ENCODE measurements at regions not wholly inside any gene's neighbourhood (a gene's known extent, or its start where the extent isn't known, plus 50 kb on each side); places are given as distances from the start of the nearest gene placed in this dataset.

DNA sequence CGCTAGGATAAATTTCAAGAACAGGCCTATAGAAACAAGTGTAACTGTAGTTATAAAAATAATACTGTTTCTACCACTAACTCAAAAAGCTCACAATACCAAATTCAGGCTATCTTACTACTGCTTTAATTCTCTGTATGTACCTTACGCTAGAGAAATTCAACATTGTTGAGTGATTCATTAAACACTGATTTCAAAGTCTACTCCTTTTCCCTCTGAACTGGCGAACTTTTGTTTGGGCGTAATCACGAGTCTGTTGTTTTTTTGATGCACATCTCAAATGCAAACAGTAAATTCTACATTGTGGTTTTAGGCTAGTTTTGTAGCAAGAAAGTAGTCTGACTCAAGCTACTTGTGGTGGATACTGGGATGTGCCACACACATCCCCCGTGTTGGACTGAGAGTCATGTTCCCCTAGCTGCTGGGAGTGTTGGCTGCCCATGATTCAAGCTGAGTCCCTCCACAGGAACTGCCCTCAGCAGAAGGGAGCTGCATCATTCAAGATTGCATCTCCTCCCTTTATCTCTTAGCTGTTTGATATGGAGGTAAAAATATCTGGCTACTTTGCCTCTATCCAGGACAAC lies 406.1 kb downstream of the RAPGEF2 start:
- H3K4me3 ChIP-seq (ENCODE audit: low read depth, low read length), result no peak overlapping the region
- TF ChIP-seq, protein P1, sequence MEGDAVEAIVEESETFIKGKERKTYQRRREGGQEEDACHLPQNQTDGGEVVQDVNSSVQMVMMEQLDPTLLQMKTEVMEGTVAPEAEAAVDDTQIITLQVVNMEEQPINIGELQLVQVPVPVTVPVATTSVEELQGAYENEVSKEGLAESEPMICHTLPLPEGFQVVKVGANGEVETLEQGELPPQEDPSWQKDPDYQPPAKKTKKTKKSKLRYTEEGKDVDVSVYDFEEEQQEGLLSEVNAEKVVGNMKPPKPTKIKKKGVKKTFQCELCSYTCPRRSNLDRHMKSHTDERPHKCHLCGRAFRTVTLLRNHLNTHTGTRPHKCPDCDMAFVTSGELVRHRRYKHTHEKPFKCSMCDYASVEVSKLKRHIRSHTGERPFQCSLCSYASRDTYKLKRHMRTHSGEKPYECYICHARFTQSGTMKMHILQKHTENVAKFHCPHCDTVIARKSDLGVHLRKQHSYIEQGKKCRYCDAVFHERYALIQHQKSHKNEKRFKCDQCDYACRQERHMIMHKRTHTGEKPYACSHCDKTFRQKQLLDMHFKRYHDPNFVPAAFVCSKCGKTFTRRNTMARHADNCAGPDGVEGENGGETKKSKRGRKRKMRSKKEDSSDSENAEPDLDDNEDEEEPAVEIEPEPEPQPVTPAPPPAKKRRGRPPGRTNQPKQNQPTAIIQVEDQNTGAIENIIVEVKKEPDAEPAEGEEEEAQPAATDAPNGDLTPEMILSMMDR (IDR thresholded peaks at IDR 0.05; ENCODE audit: low read depth, low read length), result no peak

GRCh38 chr4:159512348-159512747 lies 409.5 kb downstream of the RAPGEF2 start:
- TF ChIP-seq, protein P1 (IDR thresholded peaks at IDR 0.05; ENCODE audit: low read depth, low read length), result no peak
- H3K4me3 ChIP-seq (ENCODE audit: low read depth, low read length), result no peak overlapping the region

DNA sequence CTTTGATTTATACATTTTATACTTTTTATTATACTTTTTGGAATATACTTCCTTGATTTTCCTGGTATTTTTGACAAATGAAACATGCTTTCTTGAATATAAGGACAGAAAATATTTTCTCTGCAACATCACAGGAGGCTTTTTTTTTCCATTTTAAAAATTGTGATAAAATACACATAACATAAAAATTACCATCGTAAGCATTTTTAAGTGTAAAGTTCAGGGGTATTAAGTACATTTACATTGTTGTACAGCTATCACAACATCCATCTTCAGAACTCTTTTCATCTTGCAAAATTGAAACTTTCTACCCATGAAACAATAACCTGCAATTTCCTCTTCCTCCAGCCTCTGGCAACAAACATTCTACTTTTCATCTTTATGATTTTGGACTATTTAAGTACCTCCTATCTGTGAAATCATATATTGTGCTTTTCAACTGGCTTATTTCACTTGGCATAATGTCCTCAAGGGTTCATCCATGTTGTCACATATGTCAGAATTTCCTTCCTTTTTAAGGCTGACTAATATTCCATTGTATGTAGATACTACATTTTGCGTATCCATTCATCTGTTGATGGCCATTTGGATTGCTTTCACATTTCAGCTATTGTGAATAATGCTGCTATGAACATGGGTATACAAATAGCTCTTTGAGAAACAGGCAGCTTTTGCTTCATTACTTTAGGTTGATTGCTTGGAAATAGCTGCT lies 412.6 kb downstream of the RAPGEF2 start:
- H3K4me3 ChIP-seq (ENCODE audit: low read depth, low read length), result no peak overlapping the region
- TF ChIP-seq, protein P1 (IDR thresholded peaks at IDR 0.05; ENCODE audit: low read depth, low read length), result no peak

DNA sequence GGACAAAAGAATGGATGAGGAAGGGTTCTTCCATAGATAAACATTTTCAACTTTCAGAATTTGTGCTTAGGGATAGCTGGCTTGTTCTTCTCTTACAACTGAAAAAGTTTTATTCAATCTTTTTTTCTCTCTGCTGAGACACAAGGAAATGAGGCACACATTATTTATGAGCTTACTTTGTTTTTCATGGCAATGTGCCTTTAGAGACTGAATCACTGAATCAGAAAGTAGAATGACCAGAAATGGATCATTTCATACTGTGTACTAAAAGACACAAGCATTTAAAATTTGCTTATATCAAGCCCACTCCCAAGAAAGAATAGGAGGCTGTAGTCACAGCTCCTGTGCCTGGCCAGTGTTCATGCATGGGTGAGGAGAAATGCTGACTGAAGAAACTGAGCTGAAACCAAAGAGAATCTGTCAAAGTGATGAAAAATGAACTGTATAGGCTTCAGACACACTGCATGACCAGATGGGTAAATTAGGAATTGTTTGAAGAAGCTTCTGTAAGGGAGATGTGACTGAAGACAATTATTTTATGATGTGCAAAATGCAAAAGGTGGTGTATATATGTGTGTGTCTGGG lies 413.8 kb downstream of the RAPGEF2 start:
- TF ChIP-seq, protein P1 (IDR thresholded peaks at IDR 0.05; ENCODE audit: low read depth, low read length), result no peak
- H3K4me3 ChIP-seq (ENCODE audit: low read depth, low read length), result no peak overlapping the region

GRCh38 chr4:159520074-159520473 lies 417.2 kb downstream of the RAPGEF2 start:
- TF ChIP-seq, protein P1 (IDR thresholded peaks at IDR 0.05; ENCODE audit: low read depth, low read length), result no peak

DNA sequence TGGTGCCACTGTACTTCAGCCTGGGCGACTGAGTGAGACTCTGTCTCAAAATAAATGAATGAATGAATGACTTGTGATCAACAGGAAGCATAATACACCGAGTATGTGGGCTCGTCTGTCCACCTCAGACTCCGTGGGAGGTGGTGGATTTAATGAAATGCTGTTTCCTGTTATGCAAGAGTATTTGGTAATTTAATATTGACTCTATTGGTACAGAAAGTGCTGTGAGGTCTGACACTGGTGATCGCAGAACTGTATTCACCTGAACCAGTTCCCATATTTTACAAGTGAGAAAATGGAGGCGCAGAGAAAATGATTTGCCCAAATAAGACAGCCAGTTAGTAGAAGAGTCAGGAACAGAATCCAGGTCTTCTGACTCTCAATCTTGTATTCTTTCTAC lies 423.3 kb downstream of the RAPGEF2 start:
- TF ChIP-seq, protein P1 (IDR thresholded peaks at IDR 0.05; ENCODE audit: low read depth, low read length), result no peak
- no peak overlapping the region for H3K4me3 ChIP-seq (ENCODE audit: low read depth, low read length)

More at GRCh38 chr4:159520074-159520473, 417.2 kb downstream of the RAPGEF2 start:
- H3K4me3 ChIP-seq (ENCODE audit: low read depth, low read length), result no peak overlapping the region

DNA sequence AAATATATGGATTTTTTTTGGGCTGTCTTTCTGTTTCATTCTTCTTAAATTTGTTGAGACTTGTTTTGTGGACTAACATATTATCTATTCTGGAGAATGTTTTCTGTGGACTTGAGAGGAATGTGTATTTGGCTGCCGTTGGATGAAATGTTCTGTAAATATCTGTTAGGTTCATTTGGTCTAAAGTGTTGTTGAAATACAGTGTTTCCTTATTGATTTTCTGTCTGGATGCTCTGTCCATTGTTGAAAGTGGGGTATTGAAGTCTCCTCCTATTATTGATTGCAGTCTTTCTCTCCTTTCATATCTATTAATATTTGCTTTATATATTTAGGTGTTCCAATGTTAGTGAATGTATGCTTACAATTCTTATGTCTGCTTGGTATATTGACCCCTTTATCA lies 431.8 kb downstream of the RAPGEF2 start:
- H3K4me3 ChIP-seq (ENCODE audit: low read depth, low read length), result no peak overlapping the region
- TF ChIP-seq, protein P1 (IDR thresholded peaks at IDR 0.05; ENCODE audit: low read depth, low read length), result no peak
